Stimulated activated CD4-positive, alpha-beta T cell treated with anti-CD3 and anti-CD28 coated beads, Interleukin-4, amount 100 ng/mL, for 48 hours (primary cell): ENCODE measurements at regions not wholly inside any gene's neighbourhood (a gene's known extent, or its start where the extent isn't known, plus 50 kb on each side); places are given as distances from the start of the nearest gene placed in this dataset.
"Not testable (repeated sequence)": the region's sequence is repeated elsewhere in the genome, so short reads cannot be mapped to it uniquely, and the experiment has no call there.

Source experiments
- DNase-seq, 2 donors: peaks; one replicate each; pipeline ENCODE4 v3.0.0-alpha.2; 2020; ENCODE audit warnings: low read depth in 2 of 2

DNA sequence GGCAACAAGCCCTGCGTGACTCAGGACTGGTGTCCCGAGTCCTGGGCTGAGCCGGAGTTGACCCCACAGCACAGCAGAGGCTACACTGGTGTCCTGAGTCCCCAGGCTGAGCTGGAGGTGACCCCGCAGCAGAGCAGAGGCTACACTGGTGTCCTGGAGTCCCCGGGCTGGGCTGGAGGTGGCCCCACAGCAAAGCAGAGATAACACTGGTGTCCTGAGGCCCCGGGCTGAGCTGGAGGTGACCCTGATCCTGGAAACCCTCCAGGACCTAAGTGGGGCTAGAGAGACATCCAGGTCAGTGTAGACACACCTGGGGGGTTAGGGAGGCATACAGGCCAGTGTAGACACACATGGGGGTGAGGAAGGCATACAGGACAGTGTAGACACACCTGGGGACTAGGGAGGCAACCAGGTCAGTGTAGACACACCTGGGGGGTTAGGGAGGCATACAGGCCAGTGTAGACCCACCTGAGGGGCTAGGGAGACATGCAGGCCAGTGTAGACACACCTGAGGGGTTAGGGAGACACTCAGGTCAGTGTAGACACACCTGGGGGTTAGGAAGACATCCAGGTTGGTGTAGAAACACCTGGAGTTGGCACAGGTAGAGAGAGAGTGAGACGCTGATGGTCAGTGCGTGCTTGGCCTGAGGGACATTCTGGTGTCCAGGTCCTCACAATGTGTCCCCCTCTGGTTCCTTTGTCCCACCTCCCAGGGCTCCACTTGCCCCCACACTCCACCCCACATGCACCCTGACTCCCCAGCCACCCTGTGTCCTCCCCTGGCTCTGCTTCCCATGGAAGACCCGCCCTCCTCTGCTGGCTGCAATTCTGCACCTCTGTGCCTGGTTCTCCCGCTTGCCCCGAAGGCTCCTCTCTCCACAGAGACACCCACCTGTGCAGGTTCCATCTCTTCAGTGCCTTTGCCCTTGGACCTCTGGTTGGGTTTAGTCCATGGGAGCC lies 321.6 kb upstream of the SFSWAP start:
- no peak for DNase-seq

DNA sequence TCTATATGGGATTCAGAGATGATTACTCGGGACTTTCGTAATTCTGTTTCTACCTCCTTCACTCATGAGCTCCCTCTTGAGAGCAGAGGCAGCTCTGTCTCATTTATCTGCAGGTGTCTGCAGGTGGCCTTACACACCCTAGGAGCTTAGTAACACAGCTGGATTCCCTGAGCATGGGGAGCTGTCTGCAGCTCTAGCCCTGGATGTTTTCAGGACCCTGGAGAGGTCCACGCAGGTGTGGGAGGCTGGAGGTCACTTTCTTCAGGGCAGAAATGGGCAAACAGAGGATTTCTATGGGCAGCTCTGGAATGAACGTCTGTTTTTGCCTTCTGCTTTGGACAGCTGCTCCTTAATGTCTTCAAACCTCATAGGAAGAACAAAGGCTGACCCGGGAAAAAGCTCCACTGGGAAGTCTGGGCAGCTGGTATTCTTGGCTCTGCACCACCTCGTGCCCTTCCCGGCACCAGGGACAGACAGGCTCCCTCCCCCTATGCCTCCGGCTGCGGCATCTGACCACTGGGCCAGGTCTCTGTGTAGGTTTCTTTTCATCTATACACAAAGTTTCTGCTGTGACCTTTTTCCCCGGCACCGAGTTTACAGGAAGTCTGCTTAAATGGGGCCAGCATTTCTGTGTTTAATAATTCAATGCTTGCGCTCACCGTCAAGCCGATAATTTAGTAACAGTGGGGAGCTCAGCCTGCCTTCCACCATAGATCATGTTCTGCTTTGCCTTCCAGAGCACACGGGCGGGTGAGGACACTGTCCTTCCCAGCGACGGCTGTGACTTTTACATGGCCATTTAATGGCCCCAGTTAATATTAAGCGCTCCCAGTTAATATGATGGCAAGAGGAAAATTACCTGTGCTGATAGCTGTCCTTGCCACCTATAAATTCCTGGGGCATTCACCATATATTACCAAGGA lies 320.2 kb upstream of the SFSWAP start:
- no peak for DNase-seq

DNA sequence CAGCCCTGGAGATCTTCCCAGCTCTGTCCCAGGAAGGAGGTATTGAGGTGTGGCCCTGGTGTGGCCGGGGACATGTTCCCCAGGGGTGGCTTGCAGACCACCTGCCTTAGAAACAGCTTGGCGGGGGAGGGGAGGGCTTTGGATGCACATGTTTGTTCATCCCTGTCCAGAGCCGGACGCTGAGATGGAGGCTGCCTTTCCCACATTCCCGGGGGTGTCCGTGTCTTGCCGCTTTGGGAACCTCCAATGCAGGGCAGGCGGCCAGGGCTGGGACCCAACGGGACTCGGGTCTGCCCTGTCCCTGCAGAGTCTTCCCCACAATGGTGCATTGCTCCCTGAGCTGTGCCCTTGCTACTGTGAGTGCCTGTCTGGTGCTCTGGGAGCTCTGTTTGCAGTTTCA lies 319.5 kb upstream of the SFSWAP start:
- no peak for DNase-seq

DNA sequence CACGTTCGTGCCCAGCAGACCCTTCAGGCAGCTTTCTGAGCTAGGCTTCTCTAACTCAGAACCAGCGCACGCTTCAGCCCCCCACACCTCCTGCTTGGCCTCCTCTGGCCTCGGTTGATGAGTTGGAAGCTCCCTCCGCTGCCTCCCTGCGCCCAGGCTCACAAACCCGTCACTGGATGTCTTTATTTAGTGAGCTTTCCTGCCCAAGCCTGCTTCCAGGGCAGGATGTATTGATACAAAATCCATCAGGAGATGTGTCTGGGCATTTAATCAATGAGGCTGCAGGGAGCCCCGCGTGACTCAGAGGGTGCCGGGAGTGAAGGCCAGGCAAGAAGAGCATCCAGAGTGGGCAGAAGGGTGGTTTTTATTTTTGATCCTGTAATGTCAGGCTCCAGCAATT lies 316.1 kb upstream of the SFSWAP start:
- not testable (repeated sequence) for DNase-seq

DNA sequence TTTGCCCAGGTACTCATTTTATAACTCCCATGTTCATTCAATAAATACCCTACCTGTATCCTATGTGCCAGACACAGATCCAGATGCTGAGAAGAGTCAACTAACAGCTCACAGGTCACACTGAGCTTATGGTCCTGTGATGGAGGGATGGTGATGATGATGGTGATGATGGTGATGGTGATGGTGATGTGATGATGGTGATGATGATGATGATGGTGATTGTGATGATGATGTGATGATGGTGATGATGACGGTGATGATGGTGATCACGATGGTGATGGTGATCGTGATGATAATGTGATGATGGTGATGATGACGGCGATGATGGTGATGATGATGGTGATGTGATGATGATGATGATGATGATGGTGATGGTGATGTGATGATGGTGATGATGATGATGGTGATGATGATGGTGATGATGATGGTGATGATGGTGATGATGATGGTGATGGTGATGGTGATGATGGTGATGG lies 315.6 kb upstream of the SFSWAP start:
- not testable (repeated sequence) for DNase-seq

DNA sequence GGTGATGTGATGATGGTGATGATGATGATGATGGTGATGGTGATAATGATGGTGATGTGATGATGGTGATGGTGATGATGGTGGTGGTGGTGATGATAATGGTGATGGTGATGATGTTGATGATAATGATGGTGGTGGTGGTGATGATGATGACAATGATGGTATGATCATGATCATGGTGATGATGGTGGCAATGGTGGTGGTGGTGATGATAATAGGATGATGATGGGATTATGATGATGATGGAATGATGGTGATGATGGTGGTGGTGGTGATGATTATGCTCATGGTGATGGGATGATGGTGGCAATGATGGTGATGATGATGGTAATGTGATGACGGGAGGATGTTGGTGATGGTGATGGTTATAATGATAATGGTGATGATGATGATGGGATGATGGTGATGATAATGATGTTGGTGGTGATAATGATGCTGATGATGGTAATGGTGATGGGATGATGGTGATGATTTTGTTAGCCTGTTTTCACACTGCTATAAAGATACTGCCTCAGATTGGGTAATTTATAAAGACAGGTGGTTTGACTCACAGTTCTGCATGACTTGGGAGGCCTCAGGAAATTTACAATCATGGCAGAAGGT lies 314.8 kb upstream of the SFSWAP start:
- no peak for DNase-seq

DNA sequence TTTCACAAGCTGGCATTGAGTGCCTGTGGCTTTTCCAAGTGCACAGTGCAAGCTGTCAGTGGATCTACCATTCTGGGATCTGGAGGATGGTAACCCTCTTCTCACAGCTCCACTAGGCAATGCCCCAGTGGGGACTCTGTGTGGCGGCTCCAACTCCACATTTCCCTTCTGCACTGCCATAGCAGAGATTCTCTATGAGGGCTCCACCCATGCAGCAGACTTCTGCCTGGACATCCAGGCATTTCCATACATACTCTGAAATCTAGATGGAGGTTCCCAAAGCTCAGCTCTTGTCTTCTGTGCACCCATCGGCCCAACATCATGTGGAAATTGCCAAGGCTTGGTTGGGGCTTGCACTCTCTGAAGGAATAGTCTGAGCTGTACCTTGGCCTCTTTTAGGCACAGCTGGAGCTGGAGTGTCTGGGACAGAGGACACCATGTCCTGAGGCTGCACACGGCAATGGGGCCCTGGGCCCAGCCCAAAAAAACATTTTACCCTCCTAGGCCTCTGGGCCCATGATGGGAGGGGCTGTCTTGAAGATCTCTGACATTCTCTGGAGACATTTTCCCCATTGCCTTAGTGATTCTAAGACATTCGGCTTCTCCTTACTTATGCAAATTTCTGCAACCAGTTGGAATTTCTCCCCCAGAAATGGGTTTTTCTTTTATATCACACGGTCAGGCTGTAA lies 313.3 kb upstream of the SFSWAP start:
- no peak for DNase-seq

DNA sequence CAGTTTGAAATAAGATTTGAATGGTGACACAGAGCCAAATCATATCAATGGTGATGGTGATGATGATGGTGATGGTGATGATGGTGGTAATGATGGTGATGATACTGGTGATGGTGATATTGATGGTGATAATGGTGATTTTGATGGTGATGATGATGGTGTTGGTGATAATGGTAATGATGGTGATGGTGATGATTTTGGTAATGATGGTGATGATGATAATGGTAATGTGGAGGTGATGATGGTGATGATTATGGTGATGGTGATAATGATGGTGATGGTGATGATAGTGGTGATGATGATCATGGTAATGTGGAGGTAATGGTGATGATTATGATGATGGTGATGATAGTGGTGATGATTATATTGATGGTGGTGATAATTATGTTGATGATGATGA lies 311.9 kb upstream of the SFSWAP start:
- no peak for DNase-seq

DNA sequence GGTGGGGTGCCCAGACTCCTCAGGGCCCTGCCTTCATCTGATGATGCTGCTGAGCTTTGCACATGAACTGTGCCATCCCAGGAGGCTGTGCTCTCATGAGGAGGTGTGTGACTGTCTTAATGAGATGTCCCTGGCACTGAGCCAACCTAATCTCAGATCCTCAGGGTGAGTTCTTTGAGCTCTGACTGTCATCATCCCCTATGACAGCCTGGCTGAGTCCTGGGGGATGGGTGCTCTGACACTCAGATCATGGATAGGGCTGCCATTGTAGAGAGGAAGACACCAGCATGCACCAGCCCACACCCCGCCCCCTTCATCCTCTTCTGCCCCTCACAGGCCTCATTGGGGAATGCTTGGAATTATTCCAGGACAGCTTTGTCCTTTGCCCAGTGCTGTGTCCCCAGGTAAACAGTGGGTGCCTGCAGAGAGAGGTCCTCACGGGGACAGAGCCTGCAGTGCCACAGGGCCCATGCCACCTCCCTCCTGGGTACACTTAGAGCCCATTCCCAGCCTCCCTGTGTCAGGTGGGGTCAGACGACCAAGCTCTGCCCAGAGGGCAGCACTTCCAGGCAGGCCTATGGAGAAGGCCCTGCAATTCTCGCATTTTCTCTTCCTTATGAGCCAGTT lies 310.1 kb upstream of the SFSWAP start:
- DNase-seq, result not testable (repeated sequence)

DNA sequence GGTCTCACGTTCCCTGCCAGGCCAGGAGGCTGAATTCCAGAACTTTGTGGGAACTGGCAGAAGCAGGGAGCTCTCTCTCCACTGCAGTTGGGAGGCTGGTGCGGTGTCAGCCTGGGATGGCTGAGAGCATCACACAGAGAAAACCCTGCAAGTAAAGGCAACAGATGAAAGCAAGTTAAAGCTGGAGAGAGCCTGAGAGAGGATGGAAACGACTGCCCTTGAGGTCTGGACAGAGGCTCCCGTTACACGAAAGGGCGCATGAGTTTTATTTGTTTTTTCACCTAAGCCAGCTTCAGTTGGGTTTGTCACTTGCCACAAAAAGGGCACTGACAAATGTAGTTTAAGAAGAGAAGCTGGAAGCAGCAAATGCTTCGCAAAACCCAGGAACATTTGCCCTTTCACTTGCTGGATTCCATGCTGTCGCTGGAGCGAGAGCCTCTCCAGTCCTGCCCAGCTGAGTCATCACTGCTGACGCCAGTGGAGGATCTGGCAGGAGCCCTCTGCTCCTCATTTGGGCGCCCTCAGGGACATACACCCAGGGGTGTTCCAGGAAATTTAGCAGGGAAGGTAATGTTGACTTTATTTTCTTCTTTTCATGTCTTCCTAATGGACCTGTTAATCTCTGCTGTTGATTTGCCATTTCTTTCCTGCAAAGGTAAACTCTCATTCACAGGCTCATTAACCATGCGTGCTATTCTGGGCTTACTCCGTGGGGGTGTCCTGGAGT lies 308.8 kb upstream of the SFSWAP start:
- not testable (repeated sequence) for DNase-seq

DNA sequence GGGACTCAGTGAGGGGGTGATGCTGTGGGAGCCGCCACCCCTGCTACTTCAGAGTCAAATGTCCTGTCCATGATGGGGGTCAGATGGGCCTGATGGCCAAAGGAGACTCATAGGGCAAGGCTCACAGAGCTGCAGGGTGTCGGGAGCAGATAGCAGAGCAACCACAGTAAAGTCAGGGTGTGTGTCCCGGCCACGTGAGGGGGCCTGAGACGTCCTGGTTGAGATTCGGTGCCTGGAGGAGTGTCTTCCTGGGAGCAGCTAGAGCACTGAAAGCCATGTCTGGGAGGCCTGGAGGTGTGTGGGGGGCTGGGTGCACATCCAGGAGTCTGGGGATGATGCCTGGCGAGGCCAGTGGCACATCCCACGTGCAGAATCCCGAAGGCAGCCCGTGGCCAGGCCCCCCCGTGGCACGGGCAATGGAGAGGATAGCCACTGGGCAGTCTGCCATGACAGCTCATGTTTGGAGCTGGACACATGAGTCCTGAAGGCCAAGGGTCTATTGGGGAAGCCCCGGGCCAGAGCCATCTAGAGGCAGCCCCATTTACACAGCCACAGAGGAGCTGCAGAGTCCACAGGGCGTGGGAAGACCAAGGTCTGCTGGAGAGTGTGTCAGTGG lies 308.0 kb upstream of the SFSWAP start:
- DNase-seq, result no peak

DNA sequence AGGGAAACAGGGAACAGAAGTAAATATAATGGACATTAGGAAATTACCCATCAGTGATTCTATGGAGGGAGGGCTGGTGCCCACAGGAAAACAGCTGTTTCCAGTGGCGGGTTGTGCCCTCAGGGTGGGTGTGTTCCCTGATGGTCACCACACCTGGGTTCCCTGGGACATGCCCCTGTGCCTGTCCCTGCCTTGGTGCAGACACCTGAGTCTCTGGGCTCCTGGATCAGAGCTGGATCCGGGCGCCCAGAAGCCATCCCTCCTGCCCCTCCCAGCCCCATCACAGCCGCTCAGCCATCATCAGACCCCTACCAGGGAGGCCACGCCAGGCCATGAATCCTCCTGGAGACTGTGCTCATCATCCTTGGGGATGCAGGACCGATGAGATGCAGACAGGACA lies 307.2 kb upstream of the SFSWAP start:
- no peak for DNase-seq

DNA sequence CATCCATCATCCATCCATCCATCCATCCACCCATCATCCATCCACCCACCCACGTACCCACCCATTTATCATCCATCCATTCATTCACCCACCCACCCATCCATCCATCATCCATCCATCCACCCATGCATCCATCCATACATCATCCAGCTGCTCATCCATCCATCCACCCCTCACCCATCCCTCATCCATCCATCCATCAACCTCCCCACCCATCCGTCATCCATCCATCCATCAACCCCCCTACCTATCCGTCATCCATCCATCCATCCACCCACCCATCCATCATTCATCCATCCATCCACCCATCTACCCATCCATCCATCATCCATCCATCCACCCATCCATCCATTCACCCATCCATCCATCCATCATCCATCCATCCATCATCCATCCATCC lies 306.2 kb upstream of the SFSWAP start:
- no peak for DNase-seq

DNA sequence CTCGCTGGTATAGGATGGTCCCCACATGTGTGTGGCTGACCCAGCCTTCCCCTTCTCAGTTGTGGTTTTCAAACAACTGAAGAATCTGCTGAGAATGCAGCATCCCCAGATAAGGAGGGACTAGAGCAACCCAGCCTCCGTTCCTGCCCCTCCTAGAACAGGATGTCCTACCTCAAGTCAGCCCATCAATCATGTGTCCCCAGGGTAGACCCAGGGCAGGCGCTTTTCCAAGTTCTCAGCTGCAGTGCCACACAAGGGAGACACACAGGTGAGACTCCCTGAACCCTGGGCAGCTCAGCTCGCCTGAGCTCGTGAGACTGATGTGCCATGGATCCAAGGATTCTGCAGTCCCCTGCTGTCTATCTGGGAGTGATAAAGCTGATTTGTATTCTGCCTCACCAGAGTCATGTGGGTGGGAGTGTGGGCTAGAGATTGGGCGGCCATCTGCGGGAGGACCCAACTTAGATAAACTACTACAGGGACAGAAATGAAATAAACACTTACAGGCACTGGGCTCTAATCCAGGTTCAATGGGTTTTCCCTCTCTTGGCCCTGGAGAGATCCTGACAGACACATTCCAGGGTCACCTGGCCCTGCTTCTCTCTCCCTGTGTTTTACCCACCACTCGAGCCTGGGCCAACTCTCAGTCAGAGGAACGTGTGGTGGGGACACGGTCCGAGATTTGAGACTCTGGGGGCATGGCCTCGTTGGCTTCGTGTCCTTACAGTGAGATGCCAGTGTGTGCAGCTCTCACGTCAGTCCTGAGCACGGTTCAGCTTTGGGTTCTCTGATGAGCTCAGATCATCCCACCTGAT lies 303.5 kb upstream of the SFSWAP start:
- no peak for DNase-seq

DNA sequence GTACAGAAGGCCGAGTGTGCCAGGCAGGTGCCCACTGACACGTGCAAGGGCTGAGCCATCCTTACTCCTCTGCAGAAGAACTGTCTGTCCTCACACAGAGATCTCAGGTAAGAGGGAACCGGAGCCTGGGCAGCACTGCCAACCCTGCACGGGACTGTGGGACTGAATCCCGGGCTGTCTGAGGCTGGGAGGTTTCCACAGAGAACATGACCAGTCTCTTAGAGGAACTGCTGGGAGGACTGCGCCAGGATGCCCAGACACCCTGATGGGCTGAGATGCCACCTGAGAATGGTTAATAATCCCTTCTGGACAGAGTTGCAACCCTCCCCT lies 302.9 kb upstream of the SFSWAP start:
- DNase-seq, result no peak

DNA sequence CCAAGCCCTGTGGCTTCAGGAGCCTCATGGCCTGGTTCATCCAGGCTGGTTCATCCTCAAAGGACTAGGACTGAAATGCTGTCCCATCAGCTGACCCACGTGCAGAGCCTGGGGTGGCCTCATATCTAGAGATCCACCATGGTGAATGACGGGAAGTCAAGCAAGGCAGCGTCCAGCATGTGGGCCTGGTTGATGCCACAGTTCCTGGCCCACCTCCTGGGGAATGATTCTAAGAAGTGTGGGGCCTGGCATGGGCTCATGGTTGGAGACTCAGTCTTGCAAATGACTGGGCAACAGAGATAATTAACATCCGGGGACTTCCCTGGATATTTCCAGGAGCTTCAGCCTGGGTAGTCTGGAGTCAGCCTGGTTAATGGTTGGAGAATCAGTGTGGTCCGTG lies 302.4 kb upstream of the SFSWAP start:
- no peak for DNase-seq

DNA sequence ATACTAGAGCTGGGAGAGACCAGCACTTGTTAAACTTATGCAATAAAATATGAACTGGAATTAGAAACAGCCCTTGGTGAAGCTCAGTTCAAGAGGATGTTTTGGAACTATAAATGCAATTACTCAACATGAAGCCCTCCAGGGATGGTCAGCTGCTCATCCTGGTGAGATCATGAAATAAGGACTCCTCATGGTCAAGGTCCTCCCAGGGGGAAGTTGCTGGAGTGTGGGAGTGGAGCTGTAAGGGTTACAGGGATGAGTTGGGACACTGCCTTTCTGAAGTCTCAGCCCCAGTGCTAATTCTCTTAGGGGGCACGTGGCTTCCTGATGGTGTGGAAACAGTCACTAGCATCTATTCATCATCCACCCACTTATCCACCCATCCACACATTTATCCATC lies 301.7 kb upstream of the SFSWAP start:
- DNase-seq, result no peak

DNA sequence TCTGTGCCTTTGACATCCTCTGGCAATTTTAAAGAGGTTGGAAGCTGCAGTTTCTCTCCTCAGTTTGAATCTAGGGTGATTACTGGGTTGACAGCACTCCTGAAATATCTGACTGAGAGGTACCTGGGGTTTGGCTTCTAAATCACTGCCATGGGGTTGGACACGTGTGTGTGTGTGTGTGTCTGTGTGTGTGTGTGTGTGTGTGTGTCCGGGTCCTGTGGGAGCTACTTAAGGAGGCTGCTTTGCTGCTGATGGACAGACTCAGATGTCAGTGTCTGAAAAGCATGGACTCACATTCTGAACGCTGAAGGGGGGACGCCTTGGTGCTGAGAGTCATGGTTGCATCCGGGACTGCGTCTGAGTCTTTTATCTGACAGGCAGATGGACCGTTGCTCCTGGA lies 299.1 kb upstream of the SFSWAP start:
- not testable (repeated sequence) for DNase-seq

DNA sequence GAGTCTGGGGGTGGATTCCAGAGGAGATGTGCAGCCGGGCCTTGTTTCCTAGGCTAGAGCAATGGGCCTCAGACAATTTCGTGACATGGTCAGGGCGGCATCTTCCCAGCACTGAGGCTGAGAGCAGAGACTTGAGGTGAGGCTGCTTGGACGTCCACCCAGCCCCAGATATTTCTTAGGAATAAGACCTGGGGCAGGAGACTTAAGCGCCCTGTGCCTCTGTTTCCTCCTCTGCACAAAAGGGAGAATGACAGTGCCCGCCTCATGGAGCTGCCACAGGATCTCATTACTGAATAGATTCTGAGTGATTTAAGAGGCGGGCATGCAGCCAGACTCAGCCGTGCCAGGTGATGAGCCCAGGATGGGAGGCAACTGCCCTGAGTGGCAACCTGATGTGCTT lies 297.9 kb upstream of the SFSWAP start:
- no peak for DNase-seq
